Astrocyte of the spinal cord (primary cell): ENCODE measurements at regions not wholly inside any gene's neighbourhood (a gene's known extent, or its start where the extent isn't known, plus 50 kb on each side); places are given as distances from the start of the nearest gene placed in this dataset.
"Not testable (repeated sequence)": the region's sequence is repeated elsewhere in the genome, so short reads cannot be mapped to it uniquely, and the experiment has no call there.

Experiments
- DNase-seq: peaks from one replicate; pipeline ENCODE4 v3.0.0; 2011; ENCODE audit warnings: low read depth, low spot score
- H3K4me3 ChIP-seq: 2 replicates; pipeline ENCODE4 v1.5.1; 2011; ENCODE audit warnings: low read depth, mild to moderate bottlenecking, low read length, moderate library complexity
- in situ Hi-C: cut with HindIII; loops from 2 replicates; pipeline ENCODE4 v1.10.0; 2017; ENCODE audit warnings: low sequenced_read_pairs
- TF ChIP-seq, protein P1 (sequence below): IDR thresholded peaks from 2 replicates; pipeline ENCODE4 v1.5.1; 2012; ENCODE audit warnings: low read depth, mild to moderate bottlenecking, low read length, inconsistent platforms

DNA sequence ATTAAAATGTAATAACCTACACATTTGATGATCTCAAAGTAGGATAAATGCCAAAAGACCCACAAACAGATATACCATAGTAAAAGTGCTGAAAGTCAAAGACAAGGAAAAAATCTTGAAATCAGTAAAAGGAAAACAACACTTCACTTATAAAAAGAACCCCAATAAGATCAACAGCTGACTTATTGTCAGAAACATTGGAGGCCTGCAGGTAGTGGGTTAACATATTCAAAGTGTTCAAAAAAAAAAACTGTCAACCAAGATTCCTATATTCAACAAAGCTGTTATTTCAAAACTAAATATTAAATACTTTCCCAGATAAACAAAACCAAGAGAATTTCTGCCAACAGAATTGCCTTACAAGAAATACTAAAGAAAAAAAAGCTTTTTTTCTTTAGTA lies 347.1 kb downstream of the GUCY2F start:
- TF ChIP-seq, protein P1, sequence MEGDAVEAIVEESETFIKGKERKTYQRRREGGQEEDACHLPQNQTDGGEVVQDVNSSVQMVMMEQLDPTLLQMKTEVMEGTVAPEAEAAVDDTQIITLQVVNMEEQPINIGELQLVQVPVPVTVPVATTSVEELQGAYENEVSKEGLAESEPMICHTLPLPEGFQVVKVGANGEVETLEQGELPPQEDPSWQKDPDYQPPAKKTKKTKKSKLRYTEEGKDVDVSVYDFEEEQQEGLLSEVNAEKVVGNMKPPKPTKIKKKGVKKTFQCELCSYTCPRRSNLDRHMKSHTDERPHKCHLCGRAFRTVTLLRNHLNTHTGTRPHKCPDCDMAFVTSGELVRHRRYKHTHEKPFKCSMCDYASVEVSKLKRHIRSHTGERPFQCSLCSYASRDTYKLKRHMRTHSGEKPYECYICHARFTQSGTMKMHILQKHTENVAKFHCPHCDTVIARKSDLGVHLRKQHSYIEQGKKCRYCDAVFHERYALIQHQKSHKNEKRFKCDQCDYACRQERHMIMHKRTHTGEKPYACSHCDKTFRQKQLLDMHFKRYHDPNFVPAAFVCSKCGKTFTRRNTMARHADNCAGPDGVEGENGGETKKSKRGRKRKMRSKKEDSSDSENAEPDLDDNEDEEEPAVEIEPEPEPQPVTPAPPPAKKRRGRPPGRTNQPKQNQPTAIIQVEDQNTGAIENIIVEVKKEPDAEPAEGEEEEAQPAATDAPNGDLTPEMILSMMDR: no peak
- no peak for DNase-seq
- H3K4me3 ChIP-seq: no peak overlapping the region
- in situ Hi-C loops: no loop called here

DNA sequence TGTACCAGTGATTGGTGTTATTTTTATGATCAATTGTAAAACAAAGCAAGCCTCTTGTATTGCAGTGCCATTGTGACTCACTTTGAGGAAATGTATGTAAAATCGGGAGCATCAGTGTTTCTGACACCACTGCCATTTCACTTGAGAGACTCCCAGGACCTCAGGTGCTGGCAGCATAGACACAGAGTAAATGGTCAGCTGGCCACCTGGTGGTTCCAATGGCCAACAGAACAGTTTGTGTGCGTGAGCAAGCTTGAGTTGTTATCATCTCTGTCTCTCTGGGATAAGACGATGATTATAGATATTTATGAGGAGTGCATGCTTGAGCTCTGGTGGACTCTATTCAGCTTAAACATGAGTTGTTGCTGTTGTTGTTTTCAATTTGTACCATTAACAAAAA lies 356.6 kb downstream of the GUCY2F start:
- TF ChIP-seq, protein P1: no peak
- in situ Hi-C loops: no loop called here
- no peak overlapping the region for H3K4me3 ChIP-seq
- DNase-seq: no peak

DNA sequence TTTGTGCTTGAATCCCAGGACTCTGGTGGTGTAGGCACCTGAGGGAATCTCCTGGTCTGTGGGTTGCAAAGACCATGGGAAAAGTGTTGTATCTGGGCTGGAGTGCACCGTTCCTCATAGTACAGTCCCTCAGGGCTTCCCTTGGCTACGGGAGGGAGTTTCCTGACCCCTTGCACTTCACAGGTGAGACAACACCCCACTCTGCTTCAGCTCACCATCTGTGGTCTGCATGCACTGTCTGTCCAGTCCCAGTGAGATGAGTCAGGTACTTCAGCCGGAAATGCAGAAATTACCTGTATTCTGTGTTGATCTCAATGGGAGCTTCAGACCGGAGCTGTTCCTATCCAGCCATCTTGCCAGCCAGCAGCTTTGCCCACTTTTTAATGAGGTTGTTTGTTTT lies 353.0 kb upstream of the IRS4 start:
- TF ChIP-seq, protein P1: no peak
- DNase-seq: no peak
- in situ Hi-C loops: no loop called here
- H3K4me3 ChIP-seq: no peak overlapping the region

DNA sequence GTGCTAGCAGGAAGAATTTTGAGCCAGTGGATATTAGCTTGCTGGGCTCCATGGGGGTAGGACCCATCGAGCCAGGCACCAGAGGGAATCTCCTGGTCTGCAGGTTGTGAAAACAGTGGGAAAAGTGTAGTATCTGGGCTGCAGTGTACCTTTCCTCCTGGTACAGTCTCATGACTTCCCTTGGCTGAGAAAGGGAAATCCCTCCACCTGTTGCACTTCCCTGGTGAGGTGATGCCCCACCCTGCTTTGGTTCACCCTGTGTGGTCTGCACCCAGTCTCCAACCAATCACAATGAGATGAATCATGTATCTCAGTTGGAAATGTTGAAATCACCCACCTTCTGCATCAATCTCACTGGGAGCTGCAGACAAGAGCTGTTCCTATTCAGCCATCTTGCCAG lies 341.4 kb upstream of the IRS4 start:
- H3K4me3 ChIP-seq: no peak overlapping the region
- in situ Hi-C loops: no loop called here
- DNase-seq: no peak
- TF ChIP-seq, protein P1: no peak

DNA sequence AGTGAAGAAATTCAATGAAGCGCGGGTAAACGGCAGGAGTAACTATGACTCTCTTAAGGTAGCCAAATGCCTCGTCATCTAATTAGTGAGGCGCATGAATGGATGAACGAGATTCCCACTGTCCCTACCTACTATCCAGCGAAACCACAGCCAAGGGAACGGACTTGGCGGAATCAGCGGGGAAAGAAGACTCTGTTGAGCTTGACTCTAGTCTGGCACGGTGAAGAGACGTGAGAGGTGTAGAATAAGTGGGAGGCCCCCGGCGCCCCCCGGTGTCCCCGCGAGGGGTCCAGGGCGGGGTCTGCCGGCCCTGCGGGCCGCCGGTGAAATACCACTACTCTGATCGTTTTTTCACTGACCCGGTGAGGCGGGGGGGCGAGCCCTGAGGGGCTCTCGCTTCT lies 317.8 kb upstream of the IRS4 start:
- DNase-seq: peak; percentile 9
- in situ Hi-C loops, H3K4me3 ChIP-seq: not testable (repeated sequence)

DNA sequence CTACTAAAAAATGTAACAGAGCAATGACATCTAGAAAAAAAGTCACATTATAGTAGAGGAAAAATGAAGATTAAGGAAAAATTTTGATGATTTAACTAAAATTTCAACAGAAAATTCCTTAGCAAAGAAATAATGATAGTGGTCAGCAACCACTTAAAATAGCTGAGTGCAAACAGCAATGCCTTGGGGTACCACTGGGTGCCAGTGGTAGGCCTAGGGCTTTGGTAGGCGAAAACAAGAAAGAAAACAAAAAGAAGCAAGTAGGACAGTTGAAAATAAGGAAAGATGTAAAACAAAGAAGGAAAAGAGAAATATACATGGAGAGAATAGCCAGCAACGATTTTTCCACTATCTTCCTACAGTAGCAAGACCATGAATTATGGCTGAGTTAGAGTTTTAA lies 313.5 kb upstream of the IRS4 start:
- TF ChIP-seq, protein P1: peak; percentile 11
- DNase-seq: no peak
- in situ Hi-C loops: no loop called here
- no peak overlapping the region for H3K4me3 ChIP-seq

DNA sequence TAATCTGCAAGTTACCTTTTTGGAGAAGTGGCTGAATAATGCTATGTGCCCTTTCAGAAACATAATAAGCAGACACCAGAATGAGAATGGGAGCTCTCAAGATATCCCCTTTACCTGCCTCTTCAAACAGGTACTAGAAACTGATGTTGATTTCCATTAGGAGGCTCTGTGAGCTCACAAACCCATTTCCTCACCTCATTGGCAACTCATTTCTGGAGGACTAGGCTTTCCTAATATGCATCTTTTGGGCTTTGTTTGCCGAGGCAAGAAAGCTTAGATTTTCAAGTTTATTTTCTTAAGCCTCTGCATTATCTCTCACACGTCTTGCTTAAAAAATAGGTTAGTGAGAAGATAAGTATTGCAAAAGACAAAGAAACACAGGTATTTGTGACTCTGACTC lies 313.1 kb upstream of the IRS4 start:
- no peak for DNase-seq
- no peak overlapping the region for H3K4me3 ChIP-seq
- in situ Hi-C loops: no loop called here
- TF ChIP-seq, protein P1: no peak
